GM12873 (cell line): ENCODE measurements at regions not wholly inside any gene's neighbourhood (a gene's known extent, or its start where the extent isn't known, plus 50 kb on each side); places are given as distances from the start of the nearest gene placed in this dataset.

Source experiments
- CTCF ChIP-seq: IDR thresholded peaks from 2 replicates; pipeline ENCODE4 v1.5.1; 2012; ENCODE audit warnings: low read depth, mild to moderate bottlenecking, moderate library complexity, low read length, control low read depth; ENCODE audit not compliant: insufficient read depth; ENCODE audit errors: missing control alignments

- TF ChIP-seq CTCF = no peak
Measured at GRCh38 chr1:219548386-219548785, 64.5 kb downstream of the ZC3H11B start.

GRCh38 chr1:219544163-219544846 lies 68.6 kb downstream of the ZC3H11B start:
- no peak for TF ChIP-seq CTCF

GRCh38 chr1:219542828-219543518 lies 69.9 kb downstream of the ZC3H11B start:
- no peak for TF ChIP-seq CTCF

GRCh38 chr1:219541946-219542345 lies 71.0 kb downstream of the ZC3H11B start:
- no peak for TF ChIP-seq CTCF

GRCh38 chr1:219539645-219540254 lies 73.2 kb downstream of the ZC3H11B start:
- no peak for TF ChIP-seq CTCF

- no peak for TF ChIP-seq CTCF
Measured at GRCh38 chr1:219538886-219539285, 74.0 kb downstream of the ZC3H11B start.

DNA sequence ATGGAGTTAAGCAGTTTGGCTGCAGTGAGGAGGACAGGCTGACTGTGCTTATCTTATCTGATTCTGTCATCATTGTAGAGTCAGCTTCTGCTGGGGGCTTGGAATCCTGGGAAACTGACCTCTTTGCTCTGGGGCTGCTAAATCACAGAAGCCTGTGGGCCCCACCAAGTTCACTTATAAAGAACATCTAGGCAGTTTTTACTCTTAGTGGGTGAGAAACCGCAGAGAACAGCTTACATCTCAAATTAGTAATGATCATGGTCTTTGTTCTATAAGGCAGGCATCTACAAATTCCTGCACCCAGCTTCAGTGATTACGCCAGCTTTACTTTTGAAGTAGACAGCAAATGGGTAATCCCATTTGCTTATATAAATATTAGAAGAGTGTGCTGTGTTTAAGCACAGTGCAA lies 75.7 kb downstream of the ZC3H11B start:
- no peak for TF ChIP-seq CTCF
